ENCODE measurements at regions not wholly inside any gene's neighbourhood (a gene's known extent, or its start where the extent isn't known, plus 50 kb on each side); places are given as distances from the start of the nearest gene placed in this dataset.
A peak's percentile ranks its signal among the peaks of the same experiment; 100 is the strongest.

DNA sequence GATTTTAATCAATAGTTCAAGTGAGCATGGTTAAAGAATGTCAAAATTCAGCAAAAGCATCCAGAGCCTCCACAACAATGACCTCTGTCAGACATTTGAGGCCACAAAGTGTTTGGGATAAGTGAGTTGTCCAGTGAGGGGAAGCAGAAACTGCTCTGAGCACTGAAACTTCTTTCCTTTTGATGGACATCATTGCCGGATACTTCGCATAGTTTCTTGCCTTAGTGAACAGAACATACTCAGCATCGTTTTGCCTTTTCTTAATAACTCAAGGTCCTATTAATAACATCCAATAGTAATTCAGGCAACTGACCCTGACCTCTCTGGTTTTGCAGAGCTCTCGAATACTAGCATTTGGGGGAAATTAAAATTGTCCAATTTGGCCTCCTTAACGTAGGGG lies 78.6 kb downstream of the EDN3 start:
- Histone ChIP-seq H3K4me3 (ENCODE audit: low read depth, low read length) (no peak overlapping the region), H3K27me3 (ENCODE audit: insufficient read depth, low read length) (no peaks in the 10 kb centered on the region), H4K8ac (ENCODE audit: low read depth, low read length) (no peak overlapping the region), H3K9ac (ENCODE audit: low read length) (no peak overlapping the region), H3K79me1 (ENCODE audit: low read length) (no peaks in the 10 kb centered on the region), H4K91ac (ENCODE audit: low read depth, low read length) (no peak overlapping the region), H2AFZ (ENCODE audit: insufficient read depth, low read length, poor library complexity) (no peak overlapping the region), H3K9me3 (ENCODE audit: insufficient read depth, low read depth, low read length) (peaks cover 7% of the 10 kb centered on the region), H3K23ac (ENCODE audit: low read length) (no peak overlapping the region), H3K27ac (ENCODE audit: low read depth, low read length) (no peak overlapping the region), H2AK5ac (ENCODE audit: low read length) (no peak overlapping the region), H3K4ac (ENCODE audit: low read depth, low read length) (no peak overlapping the region), H4K12ac (ENCODE audit: low read depth, low read length) (no peak overlapping the region), H2BK12ac (ENCODE audit: low read length) (no peak overlapping the region), H3K4me1 (ENCODE audit: control insufficient read depth in 1 of 2, insufficient read depth in 2 of 2, low read length in 2 of 2) (peaks cover 0 to 3% of the 10 kb centered on the region in 2 experiments), H3K14ac (ENCODE audit: low read length) (no peak overlapping the region), H3K36me3 (ENCODE audit: control insufficient read depth in 1 of 2, insufficient read depth in 2 of 2, low read length in 2 of 2) (no peaks in the 10 kb centered on the region), H2BK120ac (ENCODE audit: insufficient read depth, low read length, poor library complexity) (no peak overlapping the region), H3K18ac (ENCODE audit: low read length) (no peak overlapping the region), H3K4me2 (ENCODE audit: low read length) (no peak overlapping the region), H2BK5ac (ENCODE audit: low read depth, low read length, poor library complexity) (no peak overlapping the region), H3K79me2 (ENCODE audit: control insufficient read depth, insufficient read depth, low read length, poor library complexity) (no peaks in the 10 kb centered on the region)
- DNase-seq = peak in 1 of 2 donors; percentile 48
- WGBS (ENCODE audit: extremely low coverage, insufficient coverage, insufficient read length) = no CpG with 5 or more reads among the region's 5 CpGs

DNA sequence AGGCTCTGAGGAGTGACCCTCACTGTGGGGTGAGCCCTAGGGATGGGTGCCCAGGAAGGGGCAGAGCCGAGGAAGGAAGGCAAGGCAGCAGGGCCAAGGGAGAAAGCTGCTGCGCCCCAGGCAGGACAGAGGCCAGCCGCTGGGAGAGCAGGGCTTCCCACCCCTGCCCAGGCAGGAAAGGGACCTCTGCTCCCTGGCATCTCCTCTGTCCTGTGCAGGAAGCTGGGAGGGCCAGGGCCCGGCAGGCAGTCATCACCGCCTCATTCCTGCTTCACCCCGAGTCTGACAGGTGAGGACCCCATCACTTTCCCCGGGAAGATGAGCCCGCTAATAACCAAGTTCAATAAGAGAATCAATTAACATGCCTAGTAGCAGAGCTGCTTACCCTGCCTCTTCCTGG lies 81.3 kb downstream of the EDN3 start:
- H3K36me3 ChIP-seq (ENCODE audit: control insufficient read depth in 1 of 2, insufficient read depth in 2 of 2, low read length in 2 of 2) = no peaks in the 10 kb centered on the region
- H3K18ac ChIP-seq (ENCODE audit: low read length) = no peak overlapping the region
- H2BK12ac ChIP-seq (ENCODE audit: low read length) = no peak overlapping the region
- peaks cover 0 to 5% of the 10 kb centered on the region in 2 experiments for H3K4me1 ChIP-seq (ENCODE audit: control insufficient read depth in 1 of 2, insufficient read depth in 2 of 2, low read length in 2 of 2)
- H3K4me2 ChIP-seq (ENCODE audit: low read length) = no peak overlapping the region
- no peak overlapping the region for H4K91ac ChIP-seq (ENCODE audit: low read depth, low read length)
- no peaks in the 10 kb centered on the region for H3K79me1 ChIP-seq (ENCODE audit: low read length)
- no peak overlapping the region for H3K14ac ChIP-seq (ENCODE audit: low read length)
- no peak overlapping the region for H3K23ac ChIP-seq (ENCODE audit: low read length)
- no peak for DNase-seq
- no peak overlapping the region for H3K9ac ChIP-seq (ENCODE audit: low read length)
- no peak overlapping the region for H2AK5ac ChIP-seq (ENCODE audit: low read length)
- H2AFZ ChIP-seq (ENCODE audit: insufficient read depth, low read length, poor library complexity) = no peak overlapping the region
- H3K79me2 ChIP-seq (ENCODE audit: control insufficient read depth, insufficient read depth, low read length, poor library complexity) = no peaks in the 10 kb centered on the region
- H4K8ac ChIP-seq (ENCODE audit: low read depth, low read length) = no peak overlapping the region
- H3K4ac ChIP-seq (ENCODE audit: low read depth, low read length) = no peak overlapping the region
- H3K27me3 ChIP-seq (ENCODE audit: insufficient read depth, low read length) = no peaks in the 10 kb centered on the region
- no peak overlapping the region for H2BK120ac ChIP-seq (ENCODE audit: insufficient read depth, low read length, poor library complexity)
- H2BK5ac ChIP-seq (ENCODE audit: low read depth, low read length, poor library complexity) = no peak overlapping the region
- no peak overlapping the region for H3K4me3 ChIP-seq (ENCODE audit: low read depth, low read length)
- peaks cover 5% of the 10 kb centered on the region for H3K9me3 ChIP-seq (ENCODE audit: insufficient read depth, low read depth, low read length)
- no CpG with 5 or more reads among the region's 8 CpGs for WGBS (ENCODE audit: extremely low coverage, insufficient coverage, insufficient read length)
- no peak overlapping the region for H3K27ac ChIP-seq (ENCODE audit: low read depth, low read length)
- no peak overlapping the region for H4K12ac ChIP-seq (ENCODE audit: low read depth, low read length)

- Histone ChIP-seq H3K14ac (ENCODE audit: low read length) (no peak overlapping the region), H3K79me2 (ENCODE audit: control insufficient read depth, insufficient read depth, low read length, poor library complexity) (no peaks in the 10 kb centered on the region), H4K91ac (ENCODE audit: low read depth, low read length) (no peak overlapping the region), H3K79me1 (ENCODE audit: low read length) (no peaks in the 10 kb centered on the region), H2BK120ac (ENCODE audit: insufficient read depth, low read length, poor library complexity) (no peak overlapping the region), H2BK12ac (ENCODE audit: low read length) (no peak overlapping the region), H3K4me1 (ENCODE audit: control insufficient read depth in 1 of 2, insufficient read depth in 2 of 2, low read length in 2 of 2) (peaks cover 0 to 6% of the 10 kb centered on the region in 2 experiments), H3K36me3 (ENCODE audit: control insufficient read depth in 1 of 2, insufficient read depth in 2 of 2, low read length in 2 of 2) (no peaks in the 10 kb centered on the region), H3K4me2 (ENCODE audit: low read length) (no peak overlapping the region), H3K9me3 (ENCODE audit: insufficient read depth, low read depth, low read length) (peaks cover 5% of the 10 kb centered on the region), H3K23ac (ENCODE audit: low read length) (no peak overlapping the region), H3K4ac (ENCODE audit: low read depth, low read length) (no peak overlapping the region), H2AFZ (ENCODE audit: insufficient read depth, low read length, poor library complexity) (no peak overlapping the region), H4K8ac (ENCODE audit: low read depth, low read length) (no peak overlapping the region), H3K18ac (ENCODE audit: low read length) (no peak overlapping the region), H4K12ac (ENCODE audit: low read depth, low read length) (no peak overlapping the region), H2BK5ac (ENCODE audit: low read depth, low read length, poor library complexity) (no peak overlapping the region), H3K4me3 (ENCODE audit: low read depth, low read length) (no peak overlapping the region), H3K27me3 (ENCODE audit: insufficient read depth, low read length) (no peaks in the 10 kb centered on the region), H2AK5ac (ENCODE audit: low read length) (no peak overlapping the region), H3K27ac (ENCODE audit: low read depth, low read length) (no peak overlapping the region), H3K9ac (ENCODE audit: low read length) (no peak overlapping the region)
- WGBS (ENCODE audit: extremely low coverage, insufficient coverage, insufficient read length) = no CpG with 5 or more reads among the region's 19 CpGs
- no peak for DNase-seq
These were observed 81.8 kb downstream of the EDN3 start for GRCh38 chr20:59382157-59382725.

GRCh38 chr20:59382907-59383306 lies 82.5 kb downstream of the EDN3 start:
- Histone ChIP-seq H3K4me2 (ENCODE audit: low read length) (no peak overlapping the region), H3K9me3 (ENCODE audit: insufficient read depth, low read depth, low read length) (peaks cover 5% of the 10 kb centered on the region), H3K36me3 (ENCODE audit: control insufficient read depth in 1 of 2, insufficient read depth in 2 of 2, low read length in 2 of 2) (no peaks in the 10 kb centered on the region), H4K91ac (ENCODE audit: low read depth, low read length) (no peak overlapping the region), H2AK5ac (ENCODE audit: low read length) (no peak overlapping the region), H2BK5ac (ENCODE audit: low read depth, low read length, poor library complexity) (no peak overlapping the region), H3K23ac (ENCODE audit: low read length) (no peak overlapping the region), H3K27me3 (ENCODE audit: insufficient read depth, low read length) (no peaks in the 10 kb centered on the region), H2AFZ (ENCODE audit: insufficient read depth, low read length, poor library complexity) (no peak overlapping the region), H3K79me1 (ENCODE audit: low read length) (no peaks in the 10 kb centered on the region), H3K4me3 (ENCODE audit: low read depth, low read length) (no peak overlapping the region), H2BK120ac (ENCODE audit: insufficient read depth, low read length, poor library complexity) (no peak overlapping the region), H3K9ac (ENCODE audit: low read length) (no peak overlapping the region), H4K8ac (ENCODE audit: low read depth, low read length) (no peak overlapping the region), H3K79me2 (ENCODE audit: control insufficient read depth, insufficient read depth, low read length, poor library complexity) (no peaks in the 10 kb centered on the region), H4K12ac (ENCODE audit: low read depth, low read length) (no peak overlapping the region), H3K18ac (ENCODE audit: low read length) (no peak overlapping the region), H3K14ac (ENCODE audit: low read length) (no peak overlapping the region), H3K27ac (ENCODE audit: low read depth, low read length) (no peak overlapping the region), H3K4ac (ENCODE audit: low read depth, low read length) (no peak overlapping the region), H3K4me1 (ENCODE audit: control insufficient read depth in 1 of 2, insufficient read depth in 2 of 2, low read length in 2 of 2) (peaks cover 0 to 6% of the 10 kb centered on the region in 2 experiments), H2BK12ac (ENCODE audit: low read length) (no peak overlapping the region)
- no CpG with 5 or more reads among the region's 10 CpGs for WGBS (ENCODE audit: extremely low coverage, insufficient coverage, insufficient read length)
- no peak for DNase-seq
